ENCODE measurements at regions not wholly inside any gene's neighbourhood (a gene's known extent, or its start where the extent isn't known, plus 50 kb on each side); places are given as distances from the start of the nearest gene placed in this dataset.

- no peak overlapping the region for H3K4me3 ChIP-seq (ENCODE audit: severe bottlenecking)
- peak overlapping the region; percentile 82 for H3K27ac ChIP-seq (ENCODE audit: poor library complexity, severe bottlenecking)
- no peaks in the 10 kb centered on the region for H3K9me3 ChIP-seq (ENCODE audit: severe bottlenecking)
- no peaks in the 10 kb centered on the region for H3K27me3 ChIP-seq (ENCODE audit: insufficient read depth, poor library complexity, severe bottlenecking)
- no peaks in the 10 kb centered on the region for H3K36me3 ChIP-seq (ENCODE audit: low read depth)
- no peak for TF ChIP-seq CTCF (IDR thresholded peaks at IDR 0.05; ENCODE audit: poor library complexity, severe bottlenecking)
- peaks cover 26% of the 10 kb centered on the region for H3K4me1 ChIP-seq (ENCODE audit: insufficient read depth, poor library complexity, severe bottlenecking)
- ATAC-seq (ENCODE audit: low read depth) (no peak), DNase-seq (ENCODE audit: low spot score) (no peak)
These were observed 408.3 kb downstream of the KLF5 start for GRCh38 chr13:73467125-73467524.

- H3K27me3 ChIP-seq (ENCODE audit: insufficient read depth, poor library complexity, severe bottlenecking): no peaks in the 10 kb centered on the region
- ATAC-seq (ENCODE audit: low read depth) (peak; percentile 31; the same call in 1 of the 3 replicates), DNase-seq (ENCODE audit: low spot score) (no peak)
- no peak for TF ChIP-seq CTCF (IDR thresholded peaks at IDR 0.05; ENCODE audit: poor library complexity, severe bottlenecking)
- no peaks in the 10 kb centered on the region for H3K9me3 ChIP-seq (ENCODE audit: severe bottlenecking)
- H3K4me1 ChIP-seq (ENCODE audit: insufficient read depth, poor library complexity, severe bottlenecking): peaks cover 26% of the 10 kb centered on the region
- H3K4me3 ChIP-seq (ENCODE audit: severe bottlenecking): no peak overlapping the region
- peak overlapping the region; percentile 82 for H3K27ac ChIP-seq (ENCODE audit: poor library complexity, severe bottlenecking)
- H3K36me3 ChIP-seq (ENCODE audit: low read depth): no peaks in the 10 kb centered on the region
These were observed 407.8 kb downstream of the KLF5 start for GRCh38 chr13:73466561-73466960.

GRCh38 chr13:73465617-73465971 is 406.8 kb downstream of the KLF5 start:
- no peaks in the 10 kb centered on the region for H3K36me3 ChIP-seq (ENCODE audit: low read depth)
- H3K27ac ChIP-seq (ENCODE audit: poor library complexity, severe bottlenecking): peak overlapping the region; percentile 82
- H3K9me3 ChIP-seq (ENCODE audit: severe bottlenecking): no peaks in the 10 kb centered on the region
- ATAC-seq (ENCODE audit: low read depth) (peak; percentile 92), DNase-seq (ENCODE audit: low spot score) (no peak)
- H3K4me1 ChIP-seq (ENCODE audit: insufficient read depth, poor library complexity, severe bottlenecking): peaks cover 26% of the 10 kb centered on the region
- no peaks in the 10 kb centered on the region for H3K27me3 ChIP-seq (ENCODE audit: insufficient read depth, poor library complexity, severe bottlenecking)
- peak; percentile 17 for TF ChIP-seq CTCF (IDR thresholded peaks at IDR 0.05; ENCODE audit: poor library complexity, severe bottlenecking)
- H3K4me3 ChIP-seq (ENCODE audit: severe bottlenecking): no peak overlapping the region

GRCh38 chr13:73464758-73465616 is 406.2 kb downstream of the KLF5 start:
- no peak for TF ChIP-seq CTCF (IDR thresholded peaks at IDR 0.05; ENCODE audit: poor library complexity, severe bottlenecking)
- Histone ChIP-seq H3K9me3 (ENCODE audit: severe bottlenecking) (no peaks in the 10 kb centered on the region), H3K4me3 (ENCODE audit: severe bottlenecking) (no peak overlapping the region), H3K36me3 (ENCODE audit: low read depth) (no peaks in the 10 kb centered on the region), H3K4me1 (ENCODE audit: insufficient read depth, poor library complexity, severe bottlenecking) (peaks cover 26% of the 10 kb centered on the region), H3K27me3 (ENCODE audit: insufficient read depth, poor library complexity, severe bottlenecking) (no peaks in the 10 kb centered on the region), H3K27ac (ENCODE audit: poor library complexity, severe bottlenecking) (peak overlapping the region; percentile 82)
- DNase-seq (ENCODE audit: low spot score) (no peak), ATAC-seq (ENCODE audit: low read depth) (peak; percentile 37)

GRCh38 chr13:73462241-73462640 is 403.4 kb downstream of the KLF5 start:
- Histone ChIP-seq H3K4me1 (ENCODE audit: insufficient read depth, poor library complexity, severe bottlenecking) (peaks cover 26% of the 10 kb centered on the region), H3K9me3 (ENCODE audit: severe bottlenecking) (no peaks in the 10 kb centered on the region), H3K36me3 (ENCODE audit: low read depth) (no peaks in the 10 kb centered on the region), H3K4me3 (ENCODE audit: severe bottlenecking) (no peak overlapping the region), H3K27me3 (ENCODE audit: insufficient read depth, poor library complexity, severe bottlenecking) (no peaks in the 10 kb centered on the region), H3K27ac (ENCODE audit: poor library complexity, severe bottlenecking) (no peak overlapping the region)
- no peak for TF ChIP-seq CTCF (IDR thresholded peaks at IDR 0.05; ENCODE audit: poor library complexity, severe bottlenecking)
- DNase-seq (ENCODE audit: low spot score) (no peak), ATAC-seq (ENCODE audit: low read depth) (no peak)
